Esophagus muscularis mucosa (tissue), 3 donors: ENCODE measurements at regions not wholly inside any gene's neighbourhood (a gene's known extent, or its start where the extent isn't known, plus 50 kb on each side); places are given as distances from the start of the nearest gene placed in this dataset.

Source experiments
- POLR2A ChIP-seq: fragments of 450-650 bp; IDR thresholded peaks from one replicate; pipeline ENCODE4 v1.6.1; 2017; ENCODE audit warnings: antibody characterized with exemption, moderate library complexity, mild to moderate bottlenecking, low read depth
- TF ChIP-seq, protein P1 (sequence below), 3 experiments: fragments of 200-600 bp in 2 of 3; fragments of 450-650 bp in 1 of 3; sonication (generic) in 2 of 3; IDR thresholded peaks; one replicate each; pipeline ENCODE4 v1.5.1; 2017 to 2019; ENCODE audit warnings: antibody characterized with exemption in 3 of 3, mild to moderate bottlenecking in 2 of 3, moderate library complexity in 1 of 3

DNA sequence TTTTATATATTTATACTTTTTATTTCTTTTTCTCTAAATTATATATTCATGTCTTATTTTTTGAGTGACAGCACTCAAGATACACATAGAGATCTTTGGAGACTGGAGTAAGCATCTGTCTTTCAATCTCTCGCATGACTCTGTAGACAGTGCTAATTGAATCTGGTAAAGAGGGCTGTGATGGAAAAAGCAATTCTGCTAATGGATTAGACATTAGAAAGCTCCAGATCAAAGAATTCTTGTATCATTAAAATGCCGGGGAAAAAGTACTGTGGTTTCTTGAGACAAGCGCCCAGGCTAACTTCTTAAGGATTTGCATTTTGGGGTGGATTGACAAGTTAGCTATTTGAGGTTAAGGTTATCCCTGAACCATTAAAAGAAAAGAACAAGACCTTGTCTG, 383.1 kb upstream of the TNP1 start:
- TF ChIP-seq POLR2A: no peak
- TF ChIP-seq, protein P1, sequence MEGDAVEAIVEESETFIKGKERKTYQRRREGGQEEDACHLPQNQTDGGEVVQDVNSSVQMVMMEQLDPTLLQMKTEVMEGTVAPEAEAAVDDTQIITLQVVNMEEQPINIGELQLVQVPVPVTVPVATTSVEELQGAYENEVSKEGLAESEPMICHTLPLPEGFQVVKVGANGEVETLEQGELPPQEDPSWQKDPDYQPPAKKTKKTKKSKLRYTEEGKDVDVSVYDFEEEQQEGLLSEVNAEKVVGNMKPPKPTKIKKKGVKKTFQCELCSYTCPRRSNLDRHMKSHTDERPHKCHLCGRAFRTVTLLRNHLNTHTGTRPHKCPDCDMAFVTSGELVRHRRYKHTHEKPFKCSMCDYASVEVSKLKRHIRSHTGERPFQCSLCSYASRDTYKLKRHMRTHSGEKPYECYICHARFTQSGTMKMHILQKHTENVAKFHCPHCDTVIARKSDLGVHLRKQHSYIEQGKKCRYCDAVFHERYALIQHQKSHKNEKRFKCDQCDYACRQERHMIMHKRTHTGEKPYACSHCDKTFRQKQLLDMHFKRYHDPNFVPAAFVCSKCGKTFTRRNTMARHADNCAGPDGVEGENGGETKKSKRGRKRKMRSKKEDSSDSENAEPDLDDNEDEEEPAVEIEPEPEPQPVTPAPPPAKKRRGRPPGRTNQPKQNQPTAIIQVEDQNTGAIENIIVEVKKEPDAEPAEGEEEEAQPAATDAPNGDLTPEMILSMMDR (IDR thresholded peaks at IDR 0.05): no peak
